H1 (cell line): ENCODE measurements at regions not wholly inside any gene's neighbourhood (a gene's known extent, or its start where the extent isn't known, plus 50 kb on each side); places are given as distances from the start of the nearest gene placed in this dataset.

Experiments
- CBX5 ChIP-seq: fragments of 300-800, 300-1000 bp; sonication (generic); IDR thresholded peaks from 2 replicates; pipeline ENCODE4 v1.7.1; 2016; ENCODE audit warnings: antibody characterized with exemption, low read length, low read depth
- CEBPB ChIP-seq: IDR thresholded peaks from 2 replicates; pipeline ENCODE4 v1.6.1; 2012; ENCODE audit warnings: low read depth, low read length
- SP2 ChIP-seq: IDR thresholded peaks from 2 replicates; pipeline ENCODE4 v1.6.1; 2012; ENCODE audit warnings: mild to moderate bottlenecking, low read length, inconsistent platforms

- TF ChIP-seq SP2 (no peak), CEBPB (peak; percentile 45), CBX5 (no peak)
Measured at GRCh38 chrX:3940000-3940610, 226.7 kb upstream of the PRKX start (continued).
